Heart left ventricle (tissue), 13 donors: ENCODE measurements at regions not wholly inside any gene's neighbourhood (a gene's known extent, or its start where the extent isn't known, plus 50 kb on each side); places are given as distances from the start of the nearest gene placed in this dataset.

Source experiments
- CTCF ChIP-seq, 12 donors: fragments of 200-600 bp; sonication (generic) in 4 of 12; IDR thresholded peaks; one replicate each; pipeline versions ENCODE4 v1.5.0 to v1.8.0; 2018 to 2022; ENCODE audit warnings: antibody characterized with exemption in 12 of 12, mild to moderate bottlenecking in 5 of 12
- POLR2A ChIP-seq, 2 donors: fragments of 450-650 bp; IDR thresholded peaks; one replicate each; pipeline ENCODE4 v1.6.1; 2017; ENCODE audit warnings: antibody characterized with exemption in 2 of 2, mild to moderate bottlenecking in 2 of 2, moderate library complexity in 2 of 2
- donor health status: ischemic (EF 13 %, LVEDD 7.1; RV severe dilation, severe dysfunction).
- donor health status: DM: no; HTN: yes; CAD: no.
- donor health status: DM: no; HTN: no; CAD: no.
- donor health status: ischemic (EF 25% LVEDD 6.9; RV normal size, moderate dysfunction).
- donor health status: ischemic (EF 25% LVEDD 5.7; RV mildly dilated, moderate dysfunction).
- donor health status: ischemic (EF 35%, LVEDD 5.7; RV mildly dilated, moderate dysfunction).
- donor health status: nonischemic (EF 11% LVEDD 7.7; RV severe dilation, severe dysfunction).
- donor health status: DM: yes; HTN: yes; CAD: no.
- donor health status: PGD.
- donor health status: ischemic (EF 29% LVEDD 5.4; RV normal size, mild dysfunction).
- donor health status: nonischemic (EF 23%, LVEDD 6.1; RV moderate dilation, normal function).

GRCh38 chr22:27323661-27324060 is 477.9 kb downstream of the MN1 start:
- TF ChIP-seq CTCF (IDR thresholded peaks at IDR 0.05) (no peak), POLR2A (IDR thresholded peaks at IDR 0.05) (no peak)
